Fibroblast of skin of back (primary cell): ENCODE measurements at regions not wholly inside any gene's neighbourhood (a gene's known extent, or its start where the extent isn't known, plus 50 kb on each side); places are given as distances from the start of the nearest gene placed in this dataset.

Experiments
- DNase-seq: peaks from one replicate; pipeline ENCODE4 v3.0.0-alpha.2; 2013

DNA sequence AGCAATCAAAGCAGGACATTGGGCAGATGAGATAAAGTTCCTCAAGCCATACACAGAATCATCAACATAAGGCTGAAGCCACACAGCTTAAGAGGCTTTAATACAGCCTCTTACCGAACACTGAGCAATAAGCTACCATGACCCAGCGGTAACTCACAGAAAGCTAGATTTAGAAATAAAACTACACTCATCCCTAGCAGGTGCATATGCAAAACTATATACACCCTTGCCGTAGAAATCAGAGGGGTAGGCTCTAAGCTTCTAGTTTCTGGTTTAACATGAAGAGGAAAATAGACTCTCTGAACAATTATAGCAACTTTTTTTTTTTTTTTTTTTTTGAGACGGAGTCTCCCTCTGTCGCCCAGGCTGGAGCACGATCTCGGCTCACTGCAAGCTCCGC lies 428.8 kb upstream of the FIGN start:
- no peak for DNase-seq

- no peak for DNase-seq
Observed at GRCh38 chr2:164155558-164155957, 419.8 kb upstream of the FIGN start.

DNA sequence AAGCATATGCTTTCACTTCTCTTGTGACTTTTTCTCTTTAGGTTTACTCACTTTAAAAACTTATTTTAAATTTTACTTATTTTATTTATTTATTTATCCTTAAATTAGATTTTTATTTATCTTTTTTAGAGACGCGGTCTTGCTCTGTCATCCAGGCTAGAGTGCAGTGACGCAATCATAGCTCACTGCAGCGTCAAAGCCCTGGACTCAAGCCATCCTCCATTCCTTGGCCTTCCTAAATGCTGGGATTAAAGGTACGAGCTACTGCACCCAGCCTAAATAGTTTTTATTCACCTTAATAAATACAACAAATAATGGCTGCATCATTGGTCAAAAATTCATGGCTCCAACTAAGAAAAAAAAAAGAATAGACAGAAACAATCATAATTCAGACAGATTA lies 415.7 kb upstream of the FIGN start:
- DNase-seq: no peak

DNA sequence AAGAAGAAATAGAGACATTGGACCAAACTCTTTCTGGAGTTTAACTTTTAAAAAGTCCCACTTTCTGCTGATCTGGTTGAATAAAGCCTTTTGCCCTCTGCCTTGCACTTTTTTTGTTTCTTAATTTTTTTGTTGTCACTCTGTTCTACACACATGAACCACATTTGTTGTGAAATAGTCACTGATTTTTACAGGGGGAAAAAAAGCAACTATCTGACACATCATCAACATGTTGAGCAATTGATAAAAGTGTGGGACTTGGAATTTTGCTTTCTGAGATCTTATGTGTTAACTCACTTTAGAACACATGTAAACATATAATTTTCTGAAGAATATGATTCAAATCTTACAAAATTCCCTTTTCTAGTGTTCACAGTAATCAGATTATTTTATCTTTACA lies 414.8 kb upstream of the FIGN start:
- no peak for DNase-seq

GRCh38 chr2:164146441-164146840 lies 410.6 kb upstream of the FIGN start:
- peak; percentile 14 for DNase-seq

DNA sequence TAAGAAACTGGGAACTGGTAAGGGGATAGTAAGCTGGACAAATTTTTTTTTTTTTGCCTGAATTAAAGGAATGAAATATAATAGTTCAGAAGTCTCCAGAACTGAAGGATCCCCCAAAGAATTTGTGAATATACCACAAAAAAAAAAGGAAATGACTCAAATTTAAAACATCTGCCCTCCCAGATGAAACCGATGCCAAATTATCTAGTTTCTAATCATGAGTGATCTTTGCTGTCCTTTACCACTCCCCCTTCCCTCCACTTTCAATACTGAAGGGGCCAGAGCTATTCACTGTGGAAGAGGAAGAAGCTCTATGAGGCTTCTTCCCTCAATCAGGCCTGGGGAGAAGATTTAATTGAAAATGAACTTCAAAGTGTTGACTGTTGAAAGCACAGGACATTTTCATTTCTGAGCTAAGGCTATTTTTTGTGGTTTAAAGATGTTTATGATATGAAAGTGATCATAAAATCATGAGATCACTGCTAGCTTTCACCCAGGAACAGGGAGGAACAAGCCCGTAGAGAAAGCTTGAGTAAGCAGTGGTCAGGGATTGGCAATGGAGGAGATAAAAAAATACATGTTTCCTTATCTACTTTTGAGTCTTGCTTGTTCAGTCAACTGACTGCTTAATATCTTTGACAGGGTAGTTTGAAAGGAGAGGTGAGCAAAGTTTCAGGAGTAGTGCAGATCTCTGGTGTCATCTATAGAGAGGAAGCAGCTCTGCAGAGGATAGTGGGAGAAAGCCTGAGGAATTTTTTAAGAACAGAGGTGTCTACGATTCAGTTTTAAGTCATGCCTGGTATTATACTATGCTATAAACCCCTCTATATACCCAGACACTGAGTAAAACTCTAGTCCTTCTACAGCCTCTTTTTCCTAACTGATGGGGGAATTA lies 409.5 kb upstream of the FIGN start:
- DNase-seq: peak; percentile 62

- no peak for DNase-seq
Observed at GRCh38 chr2:164143183-164143930, 407.5 kb upstream of the FIGN start.

GRCh38 chr2:164142755-164143154 lies 406.9 kb upstream of the FIGN start:
- DNase-seq: no peak

- no peak for DNase-seq
Observed at GRCh38 chr2:164141271-164141670, 405.5 kb upstream of the FIGN start.

- no peak for DNase-seq
Observed at GRCh38 chr2:164138750-164139149, 402.9 kb upstream of the FIGN start.

GRCh38 chr2:164134336-164134735 lies 398.5 kb upstream of the FIGN start:
- DNase-seq: no peak

- no peak for DNase-seq
Observed at GRCh38 chr2:164127971-164128527, 392.2 kb upstream of the FIGN start.

- DNase-seq: no peak
Observed at GRCh38 chr2:164126960-164127660, 391.3 kb upstream of the FIGN start.

- no peak for DNase-seq
Observed at GRCh38 chr2:164115806-164116205, 380.0 kb upstream of the FIGN start.

DNA sequence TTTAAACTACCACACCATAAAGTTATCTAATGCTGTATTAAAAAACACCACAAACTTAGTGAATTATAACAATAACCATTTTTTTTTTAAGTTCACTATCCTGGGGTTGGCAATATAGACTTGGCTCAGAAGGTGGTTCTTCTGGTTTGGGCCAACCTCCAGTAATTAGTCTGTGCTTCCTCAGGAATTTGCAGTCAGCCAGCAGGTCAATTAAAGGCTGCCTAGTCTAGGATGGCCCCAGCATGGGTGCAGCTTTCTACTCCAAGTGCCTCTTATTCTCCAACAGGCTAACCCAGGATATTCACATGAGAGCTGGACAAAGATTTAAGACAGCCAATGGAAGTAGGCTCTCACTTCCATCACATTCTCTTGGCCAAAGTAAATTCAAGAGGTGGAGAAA lies 379.1 kb upstream of the FIGN start:
- no peak for DNase-seq

DNA sequence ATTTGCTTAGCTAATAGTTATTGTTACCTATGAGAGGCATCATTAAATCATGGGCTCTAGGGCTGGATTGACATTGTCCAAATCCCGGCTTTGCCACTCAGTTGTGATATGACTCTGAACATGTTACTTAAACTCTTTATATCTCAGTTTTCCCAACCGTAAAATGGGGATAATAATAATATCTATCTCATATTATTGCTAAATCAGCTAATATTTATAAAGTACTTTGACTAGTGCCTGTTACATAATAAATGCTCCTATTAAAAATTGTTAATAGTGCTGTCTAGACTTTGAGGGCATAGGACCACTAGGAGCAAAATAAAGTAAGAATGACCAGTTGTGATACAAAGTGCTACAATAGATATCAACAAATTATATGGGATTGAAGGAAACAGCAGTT lies 376.3 kb upstream of the FIGN start:
- no peak for DNase-seq

GRCh38 chr2:164110515-164110914 lies 374.7 kb upstream of the FIGN start:
- no peak for DNase-seq

DNA sequence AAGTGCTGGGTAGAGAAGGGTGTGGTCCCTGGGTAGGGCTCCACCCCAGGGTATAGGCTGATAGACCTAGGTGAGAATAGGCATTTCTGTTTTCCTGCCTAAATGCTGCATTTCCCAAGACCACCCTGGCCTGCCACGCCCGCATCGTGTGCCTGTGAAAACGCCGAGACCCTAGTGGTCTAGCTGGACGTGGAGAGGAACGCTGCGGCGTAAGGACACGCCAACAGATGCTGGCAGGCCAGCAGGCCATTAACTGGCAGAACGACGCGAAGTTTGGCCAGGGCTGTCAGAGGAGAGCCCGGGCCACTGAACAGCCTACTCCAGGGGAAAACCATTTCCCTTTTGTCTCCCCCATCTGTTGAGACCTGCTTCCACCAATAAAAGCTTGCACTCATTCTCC lies 373.2 kb upstream of the FIGN start:
- no peak for DNase-seq

- no peak for DNase-seq
Observed at GRCh38 chr2:164103271-164103670, 367.5 kb upstream of the FIGN start.

DNA sequence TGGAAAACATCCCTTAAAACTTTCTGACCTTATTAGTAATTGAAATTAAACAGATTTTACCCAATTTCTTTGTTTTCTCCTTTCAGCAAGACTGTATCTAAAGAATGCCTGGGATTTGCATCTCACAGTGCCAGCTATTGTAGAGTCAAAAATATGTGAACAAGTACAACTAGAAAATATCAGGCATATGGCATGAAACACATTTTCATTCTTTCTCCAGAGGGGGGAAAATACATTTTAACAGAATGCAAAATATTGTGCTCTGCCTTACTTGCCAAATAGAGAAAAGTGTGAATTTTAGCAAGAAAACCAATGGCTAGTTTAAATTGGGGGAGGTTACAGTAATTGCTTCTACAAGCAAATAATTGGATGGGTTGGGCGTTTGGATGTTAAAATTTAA lies 366.6 kb upstream of the FIGN start:
- DNase-seq: no peak

DNA sequence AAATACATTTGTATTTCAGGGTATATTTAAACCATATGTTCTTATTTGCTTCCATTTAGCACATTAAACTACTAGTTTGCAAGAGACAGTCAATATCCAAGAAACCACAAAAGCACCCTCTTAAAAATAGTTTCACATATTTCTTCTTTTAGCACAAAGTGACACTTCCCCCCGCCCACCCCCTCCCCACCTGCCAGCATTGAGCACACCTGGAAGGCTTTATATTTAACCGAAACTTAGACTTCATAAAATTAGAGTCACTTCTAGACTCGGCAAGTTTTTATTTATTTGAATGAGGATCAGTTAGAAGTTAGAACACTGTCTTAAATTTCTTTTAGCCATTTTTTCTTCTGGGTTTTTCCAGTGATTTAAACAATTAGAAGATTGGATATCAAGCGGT lies 355.9 kb upstream of the FIGN start:
- DNase-seq: no peak

- no peak for DNase-seq
Observed at GRCh38 chr2:164090533-164090932, 354.7 kb upstream of the FIGN start.

DNA sequence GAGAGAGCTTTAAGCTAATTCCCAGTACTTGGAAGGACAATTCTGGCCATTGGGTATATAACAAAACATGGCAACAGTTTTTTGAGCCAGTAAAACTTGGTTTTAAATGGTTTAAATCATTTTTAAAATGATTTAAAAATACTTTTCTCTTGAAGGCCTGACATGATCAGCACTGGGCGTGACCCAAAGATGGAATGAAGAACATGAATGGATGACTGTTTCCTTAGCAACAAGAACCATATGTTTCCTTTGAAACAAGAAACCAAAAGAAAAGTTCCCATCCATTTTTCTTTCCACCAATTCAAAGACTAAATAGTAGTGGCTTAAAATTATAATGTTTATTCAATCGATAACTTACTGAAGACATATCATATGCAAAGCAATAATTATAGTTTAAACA lies 348.3 kb upstream of the FIGN start:
- peak; percentile 11 for DNase-seq
